Gastrocnemius medialis (tissue), 4 donors: ENCODE measurements at regions not wholly inside any gene's neighbourhood (a gene's known extent, or its start where the extent isn't known, plus 50 kb on each side); places are given as distances from the start of the nearest gene placed in this dataset.

Source experiments
- ATAC-seq, 2 donors: fragments of 150-250 bp; one replicate each; pipeline ENCODE4 v1.9.1; 2016
- DNase-seq, 2 donors: peaks; one replicate each; pipeline ENCODE4 v3.0.0-alpha.2; 2019
- H3K27ac ChIP-seq, 4 donors: fragments of 200-600 bp; sonication (generic); 1 replicate in 1 of 4; 2 replicates in 3 of 4; pipeline ENCODE4 v1.5.1; 2016 to 2018; ENCODE audit warnings: mild to moderate bottlenecking in 2 of 4, moderate library complexity in 1 of 4
- H3K27me3 ChIP-seq, 3 donors: fragments of 200-600 bp; sonication (generic) in 2 of 3; 1 replicate in 1 of 3; 2 replicates in 2 of 3; pipeline versions ENCODE4 v1.5.1 to v1.6.0; 2016 to 2019; ENCODE audit warnings: mild to moderate bottlenecking in 1 of 3, moderate library complexity in 1 of 3
- H3K36me3 ChIP-seq, 2 donors: fragments of 200-600 bp; sonication (generic) in 1 of 2; one replicate each; pipeline ENCODE4 v1.5.1; 2017 to 2018
- H3K4me1 ChIP-seq, 2 donors: fragments of 200-600 bp; sonication (generic) in 1 of 2; one replicate each; pipeline ENCODE4 v1.5.1; 2016 to 2017; ENCODE audit warnings: mild to moderate bottlenecking in 2 of 2
- H3K4me3 ChIP-seq, 4 donors: fragments of 200-600 bp; sonication (generic) in 3 of 4; 1 replicate in 1 of 4; 2 replicates in 3 of 4; pipeline ENCODE4 v1.5.1; 2016 to 2019; ENCODE audit warnings: mild to moderate bottlenecking in 2 of 4
- H3K9me3 ChIP-seq, 3 donors: fragments of 200-600 bp; sonication (generic) in 2 of 3; 1 replicate in 1 of 3; 2 replicates in 2 of 3; pipeline ENCODE4 v1.5.1; 2016 to 2019
- POLR2A ChIP-seq, 2 donors: fragments of 450-650 bp; IDR thresholded peaks; one replicate each; pipeline ENCODE4 v1.6.1; 2017; ENCODE audit warnings: antibody characterized with exemption in 2 of 2, mild to moderate bottlenecking in 2 of 2, moderate library complexity in 2 of 2
- in situ Hi-C, 4 donors: fragments of 200-750 bp; cut with MboI; loops; one replicate each; pipeline versions ENCODE4 v1.15.0 to v1.8.0; 2017; ENCODE audit warnings: low sequenced_read_pairs in 4 of 4
- intact Hi-C: fragments of 100-400 bp; cut with DNase I; formaldehyde crosslinking; loops from one replicate; pipeline ENCODE4 v1.15.1; 2023; ENCODE audit warnings: low total_unique reads
- TF ChIP-seq, protein P1 (sequence below), 5 experiments: fragments of 450-650 bp in 3 of 5; fragments of 200-600 bp in 2 of 5; sonication (generic) in 2 of 5; IDR thresholded peaks in 4 of 5; conservative IDR thresholded peaks in 1 of 5; 1 replicate in 4 of 5; 2 replicates in 1 of 5; pipeline ENCODE4 v1.5.1; 2016 to 2019; ENCODE audit warnings: antibody characterized with exemption in 5 of 5, mild to moderate bottlenecking in 3 of 5, moderate library complexity in 3 of 5

DNA sequence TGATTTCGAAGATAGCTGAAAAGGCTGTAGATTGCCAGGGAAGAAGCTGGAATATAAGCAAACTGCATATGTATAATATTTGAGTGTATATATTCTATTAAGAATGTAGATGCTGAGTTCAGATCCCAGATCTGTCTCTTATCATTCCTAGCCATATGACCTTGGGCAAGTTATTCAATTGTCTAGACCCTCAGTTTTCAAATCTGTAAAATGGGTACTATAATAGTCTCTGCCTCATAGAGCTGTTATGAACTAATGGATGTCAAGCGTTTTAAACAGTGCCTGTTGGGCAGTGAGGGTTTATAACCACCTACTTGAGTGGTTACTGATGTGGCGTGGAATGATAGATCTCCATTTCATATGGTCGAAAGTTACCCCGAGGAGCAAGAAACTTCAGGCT lies 130.4 kb downstream of the GAS1 start:
- ATAC-seq, result no peak
- Histone ChIP-seq H3K4me3 (no peak overlapping the region), H3K36me3 (no peaks in the 10 kb centered on the region), H3K27me3 (no peaks in the 10 kb centered on the region), H3K9me3 (no peaks in the 10 kb centered on the region), H3K4me1 (no peaks in the 10 kb centered on the region), H3K27ac (no peak overlapping the region)
- in situ Hi-C loops (no loop called here), intact Hi-C loops (no loop called here)
- no peak for TF ChIP-seq POLR2A (IDR thresholded peaks at IDR 0.05)
- TF ChIP-seq, protein P1, sequence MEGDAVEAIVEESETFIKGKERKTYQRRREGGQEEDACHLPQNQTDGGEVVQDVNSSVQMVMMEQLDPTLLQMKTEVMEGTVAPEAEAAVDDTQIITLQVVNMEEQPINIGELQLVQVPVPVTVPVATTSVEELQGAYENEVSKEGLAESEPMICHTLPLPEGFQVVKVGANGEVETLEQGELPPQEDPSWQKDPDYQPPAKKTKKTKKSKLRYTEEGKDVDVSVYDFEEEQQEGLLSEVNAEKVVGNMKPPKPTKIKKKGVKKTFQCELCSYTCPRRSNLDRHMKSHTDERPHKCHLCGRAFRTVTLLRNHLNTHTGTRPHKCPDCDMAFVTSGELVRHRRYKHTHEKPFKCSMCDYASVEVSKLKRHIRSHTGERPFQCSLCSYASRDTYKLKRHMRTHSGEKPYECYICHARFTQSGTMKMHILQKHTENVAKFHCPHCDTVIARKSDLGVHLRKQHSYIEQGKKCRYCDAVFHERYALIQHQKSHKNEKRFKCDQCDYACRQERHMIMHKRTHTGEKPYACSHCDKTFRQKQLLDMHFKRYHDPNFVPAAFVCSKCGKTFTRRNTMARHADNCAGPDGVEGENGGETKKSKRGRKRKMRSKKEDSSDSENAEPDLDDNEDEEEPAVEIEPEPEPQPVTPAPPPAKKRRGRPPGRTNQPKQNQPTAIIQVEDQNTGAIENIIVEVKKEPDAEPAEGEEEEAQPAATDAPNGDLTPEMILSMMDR (IDR thresholded peaks at IDR 0.05 in 4 of 5, conservative IDR thresholded peaks at IDR 0.05 in 1 of 5), result no peak
- DNase-seq, result no peak

DNA sequence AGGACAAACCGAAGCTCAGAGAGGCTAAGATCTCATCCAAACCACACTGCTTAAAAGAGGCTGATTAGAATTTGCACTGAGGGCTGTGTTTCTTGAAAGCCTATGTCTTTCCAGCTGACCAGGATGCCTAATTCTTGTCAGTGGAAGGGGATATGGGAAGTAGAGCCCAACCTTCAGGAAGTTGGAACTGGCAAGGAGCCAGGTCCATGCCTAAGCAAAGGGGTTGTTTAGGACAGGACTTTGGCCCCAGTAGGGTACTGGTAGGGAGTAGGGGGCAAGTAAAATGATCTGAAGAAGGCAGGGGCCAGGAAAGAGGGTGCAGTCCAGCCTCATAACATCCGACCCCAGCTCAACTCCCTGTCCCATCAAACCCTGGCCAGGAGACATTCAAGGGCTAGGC lies 130.9 kb downstream of the GAS1 start:
- no peak overlapping the region for H3K27ac ChIP-seq
- intact Hi-C loops, result no loop called here
- no peaks in the 10 kb centered on the region for H3K36me3 ChIP-seq
- H3K4me1 ChIP-seq, result no peaks in the 10 kb centered on the region
- H3K4me3 ChIP-seq, result no peak overlapping the region
- DNase-seq (no peak), ATAC-seq (no peak)
- H3K9me3 ChIP-seq, result no peaks in the 10 kb centered on the region
- H3K27me3 ChIP-seq, result no peaks in the 10 kb centered on the region
- in situ Hi-C loops, result no loop called here
- TF ChIP-seq, protein P1 (IDR thresholded peaks at IDR 0.05 in 4 of 5, conservative IDR thresholded peaks at IDR 0.05 in 1 of 5), result no peak
- no peak for TF ChIP-seq POLR2A (IDR thresholded peaks at IDR 0.05)

DNA sequence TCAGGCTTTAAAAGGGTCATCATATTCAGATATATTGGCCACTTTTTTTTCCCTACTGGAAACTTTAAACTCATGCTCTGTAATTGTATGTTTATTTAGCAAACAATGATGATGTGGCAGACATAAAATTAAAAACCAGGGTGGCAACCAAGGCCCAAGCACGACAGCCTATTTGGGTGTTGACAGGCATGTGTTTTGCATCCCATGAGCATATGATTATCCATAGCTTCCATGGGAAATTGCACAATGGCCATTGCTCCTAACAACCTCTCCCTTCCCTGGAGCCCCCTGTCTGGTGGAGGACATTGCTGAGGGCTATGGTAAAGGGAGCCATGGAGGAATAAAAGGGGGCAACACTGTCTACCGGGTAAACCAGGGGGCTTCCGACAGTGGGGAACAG lies 134.7 kb downstream of the GAS1 start:
- in situ Hi-C loops, result no loop called here
- H3K27me3 ChIP-seq, result peaks cover 0 to 1% (median 0%) of the 10 kb centered on the region in 3 donors
- TF ChIP-seq, protein P1 (IDR thresholded peaks at IDR 0.05 in 4 of 5, conservative IDR thresholded peaks at IDR 0.05 in 1 of 5), result no peak
- no peak for TF ChIP-seq POLR2A (IDR thresholded peaks at IDR 0.05)

DNA sequence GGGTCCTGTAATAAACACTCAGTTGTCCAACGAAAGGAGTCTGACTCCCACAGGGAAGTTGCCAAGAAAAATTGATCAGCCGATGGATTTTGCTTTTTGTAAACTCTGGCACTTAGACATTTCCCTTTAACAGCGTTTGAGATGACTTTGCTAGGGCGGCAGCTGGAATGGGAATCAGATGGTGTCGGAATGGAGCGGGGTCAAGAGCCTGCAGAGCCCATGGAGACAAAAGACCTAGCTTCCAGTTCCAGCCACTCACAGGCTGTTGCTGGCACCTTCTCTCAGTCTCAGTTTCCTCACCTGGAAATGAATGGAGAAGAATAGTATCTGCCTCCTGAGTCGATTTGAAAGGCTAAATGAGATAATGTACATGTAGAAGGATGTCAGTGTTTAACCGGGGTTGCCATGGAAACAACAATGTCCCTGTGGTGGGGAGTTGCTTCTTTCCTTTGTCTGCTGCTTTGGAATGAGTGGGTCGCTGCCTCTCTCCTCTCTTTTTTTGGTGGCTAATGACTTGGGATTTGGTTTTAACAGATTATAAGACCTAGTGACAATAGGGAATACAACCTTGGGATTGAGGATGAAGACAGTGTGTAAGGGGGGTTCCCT lies 137.4 kb downstream of the GAS1 start:
- in situ Hi-C loops, result no loop called here
- DNase-seq, result no peak

More for the DNA sequence above, 134.7 kb downstream of the GAS1 start:
- intact Hi-C loops, result no loop called here
- H3K4me1 ChIP-seq, result no peaks in the 10 kb centered on the region
- DNase-seq (no peak), ATAC-seq (no peak)
- no peak overlapping the region for H3K27ac ChIP-seq
- H3K9me3 ChIP-seq, result no peaks in the 10 kb centered on the region
- H3K4me3 ChIP-seq, result no peak overlapping the region
- H3K36me3 ChIP-seq, result no peaks in the 10 kb centered on the region

More for the DNA sequence above, 137.4 kb downstream of the GAS1 start:
- intact Hi-C loops, result no loop called here
- Histone ChIP-seq H3K4me1 (no peaks in the 10 kb centered on the region), H3K9me3 (no peaks in the 10 kb centered on the region), H3K27me3 (peaks cover 0 to 2% (median 0%) of the 10 kb centered on the region in 3 donors), H3K36me3 (no peaks in the 10 kb centered on the region), H3K4me3 (no peak overlapping the region), H3K27ac (no peak overlapping the region)
- ATAC-seq, result no peak
- TF ChIP-seq POLR2A (IDR thresholded peaks at IDR 0.05), result no peak
- TF ChIP-seq, protein P1 (IDR thresholded peaks at IDR 0.05 in 4 of 5, conservative IDR thresholded peaks at IDR 0.05 in 1 of 5), result no peak
